Osteoblast (primary cell): ENCODE measurements at regions not wholly inside any gene's neighbourhood (a gene's known extent, or its start where the extent isn't known, plus 50 kb on each side); places are given as distances from the start of the nearest gene placed in this dataset.

Experiments used
- DNase-seq: peaks from one replicate; pipeline ENCODE4 v3.0.0; 2011; ENCODE audit warnings: low spot score, mixed read lengths; ENCODE audit not compliant: insufficient read length; ENCODE audit errors: missing footprints
- H2AFZ ChIP-seq: 2 replicates; pipeline ENCODE4 v1.6.0; 2011; ENCODE audit warnings: mild to moderate bottlenecking, low read length
- H3K27ac ChIP-seq: 2 replicates; pipeline ENCODE4 v1.5.1; 2011; ENCODE audit warnings: mild to moderate bottlenecking, low read depth, low read length, moderate library complexity
- H3K27me3 ChIP-seq: 2 replicates; pipeline ENCODE4 v1.6.0; 2012; ENCODE audit warnings: mild to moderate bottlenecking, control low read depth, inconsistent platforms, low read length, moderate library complexity; ENCODE audit not compliant: insufficient read depth
- H3K36me3 ChIP-seq: 2 replicates; pipeline ENCODE4 v1.5.1; 2011; ENCODE audit warnings: mild to moderate bottlenecking, low read length, control low read depth, moderate library complexity; ENCODE audit not compliant: insufficient read depth
- H3K4me1 ChIP-seq: 2 replicates; pipeline ENCODE4 v1.5.1; 2011; ENCODE audit warnings: mild to moderate bottlenecking, low read length, control low read depth, moderate library complexity; ENCODE audit not compliant: insufficient read depth
- H3K4me2 ChIP-seq: 2 replicates; pipeline ENCODE4 v1.6.0; 2011; ENCODE audit warnings: mild to moderate bottlenecking, low read length; ENCODE audit not compliant: insufficient read depth
- H3K4me3 ChIP-seq: fragments of 200-600 bp; sonication (generic); 3 replicates; pipeline ENCODE4 v1.5.1; 2012; ENCODE audit warnings: mild to moderate bottlenecking, low read length, inconsistent platforms; ENCODE audit not compliant: insufficient read depth
- H3K79me2 ChIP-seq: 2 replicates; pipeline ENCODE4 v1.6.0; 2012; ENCODE audit warnings: mild to moderate bottlenecking, low read length, control low read depth, inconsistent platforms; ENCODE audit not compliant: insufficient read depth
- H3K9me3 ChIP-seq: 2 replicates; pipeline ENCODE4 v1.5.1; 2011; ENCODE audit warnings: low read depth, low read length, control low read depth
- H4K20me1 ChIP-seq: 2 replicates; pipeline ENCODE4 v1.6.0; 2012; ENCODE audit warnings: mild to moderate bottlenecking, low read length, control low read depth; ENCODE audit not compliant: insufficient read depth
- TF ChIP-seq, protein P1 (sequence below): IDR thresholded peaks from 2 replicates; pipeline ENCODE4 v1.5.1; 2011; ENCODE audit warnings: mild to moderate bottlenecking, low read depth, low read length, moderate library complexity; ENCODE audit errors: extremely low read depth

DNA sequence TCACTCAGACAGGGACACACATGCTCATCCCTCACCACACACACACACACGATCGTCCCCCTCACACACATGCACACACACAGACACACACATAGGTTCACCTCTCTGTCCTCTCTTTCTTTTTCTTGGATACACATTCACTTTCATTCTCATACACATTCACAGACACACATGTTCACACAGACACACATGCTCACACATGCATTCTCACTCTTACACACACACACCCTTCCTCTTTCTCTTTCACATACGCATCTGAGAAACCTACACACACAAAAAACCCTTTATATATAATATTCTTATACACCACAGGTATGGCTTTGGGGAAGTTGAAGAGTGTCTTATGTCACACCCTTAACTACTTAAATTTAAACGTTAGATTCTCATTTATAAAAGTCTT lies 248.6 kb upstream of the RUNX1 start:
- H4K20me1 ChIP-seq = no peaks in the 10 kb centered on the region
- no peaks in the 10 kb centered on the region for H3K9me3 ChIP-seq
- H3K27ac ChIP-seq = no peak overlapping the region

DNA sequence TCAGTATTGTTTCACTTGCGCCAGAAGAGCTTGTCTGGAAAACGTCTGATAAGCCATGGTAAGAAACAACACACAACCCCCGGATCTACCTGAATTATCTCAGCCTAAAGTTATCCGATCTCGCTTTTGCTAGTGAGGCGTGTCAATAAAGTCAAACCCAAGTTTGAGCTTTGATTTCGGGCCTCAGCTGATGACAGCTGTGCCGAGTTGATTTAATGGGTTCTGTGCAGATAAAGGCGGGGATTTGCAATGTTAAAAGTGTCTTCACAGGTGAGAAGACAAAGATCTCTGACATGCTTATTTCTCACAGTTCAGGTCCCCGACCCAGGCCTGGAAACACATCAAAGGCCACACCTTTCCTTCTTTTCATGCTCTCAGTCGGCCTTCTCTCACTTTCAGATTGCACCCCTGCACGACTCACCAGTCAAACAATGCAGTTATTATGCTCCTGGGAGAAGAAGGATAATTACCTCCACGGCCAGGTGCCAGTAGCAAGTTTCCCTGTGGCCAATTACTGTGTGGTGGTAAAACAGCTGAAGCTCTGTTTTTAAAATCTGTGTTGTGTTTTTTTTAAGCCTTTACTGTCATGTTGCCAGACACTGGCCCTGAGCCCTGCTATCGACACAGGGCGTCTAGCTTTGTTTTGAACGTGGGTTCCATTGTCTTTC lies 245.3 kb upstream of the RUNX1 start:
- Histone ChIP-seq H3K9me3 (no peaks in the 10 kb centered on the region), H4K20me1 (no peaks in the 10 kb centered on the region), H3K27me3 (no peaks in the 10 kb centered on the region), H3K4me1 (no peaks in the 10 kb centered on the region), H2AFZ (no peak overlapping the region), H3K4me2 (no peak overlapping the region), H3K79me2 (no peaks in the 10 kb centered on the region), H3K4me3 (no peak overlapping the region), H3K36me3 (no peaks in the 10 kb centered on the region), H3K27ac (no peak overlapping the region)
- TF ChIP-seq, protein P1, sequence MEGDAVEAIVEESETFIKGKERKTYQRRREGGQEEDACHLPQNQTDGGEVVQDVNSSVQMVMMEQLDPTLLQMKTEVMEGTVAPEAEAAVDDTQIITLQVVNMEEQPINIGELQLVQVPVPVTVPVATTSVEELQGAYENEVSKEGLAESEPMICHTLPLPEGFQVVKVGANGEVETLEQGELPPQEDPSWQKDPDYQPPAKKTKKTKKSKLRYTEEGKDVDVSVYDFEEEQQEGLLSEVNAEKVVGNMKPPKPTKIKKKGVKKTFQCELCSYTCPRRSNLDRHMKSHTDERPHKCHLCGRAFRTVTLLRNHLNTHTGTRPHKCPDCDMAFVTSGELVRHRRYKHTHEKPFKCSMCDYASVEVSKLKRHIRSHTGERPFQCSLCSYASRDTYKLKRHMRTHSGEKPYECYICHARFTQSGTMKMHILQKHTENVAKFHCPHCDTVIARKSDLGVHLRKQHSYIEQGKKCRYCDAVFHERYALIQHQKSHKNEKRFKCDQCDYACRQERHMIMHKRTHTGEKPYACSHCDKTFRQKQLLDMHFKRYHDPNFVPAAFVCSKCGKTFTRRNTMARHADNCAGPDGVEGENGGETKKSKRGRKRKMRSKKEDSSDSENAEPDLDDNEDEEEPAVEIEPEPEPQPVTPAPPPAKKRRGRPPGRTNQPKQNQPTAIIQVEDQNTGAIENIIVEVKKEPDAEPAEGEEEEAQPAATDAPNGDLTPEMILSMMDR = no peak
- DNase-seq = no peak

More for the DNA sequence above, 248.6 kb upstream of the RUNX1 start:
- H3K79me2 ChIP-seq = no peaks in the 10 kb centered on the region
- H3K4me3 ChIP-seq = no peak overlapping the region
- TF ChIP-seq, protein P1 = no peak
- no peaks in the 10 kb centered on the region for H3K36me3 ChIP-seq
- no peaks in the 10 kb centered on the region for H3K27me3 ChIP-seq
- no peaks in the 10 kb centered on the region for H3K4me1 ChIP-seq
- no peak overlapping the region for H3K4me2 ChIP-seq
- H2AFZ ChIP-seq = no peak overlapping the region
- no peak for DNase-seq

DNA sequence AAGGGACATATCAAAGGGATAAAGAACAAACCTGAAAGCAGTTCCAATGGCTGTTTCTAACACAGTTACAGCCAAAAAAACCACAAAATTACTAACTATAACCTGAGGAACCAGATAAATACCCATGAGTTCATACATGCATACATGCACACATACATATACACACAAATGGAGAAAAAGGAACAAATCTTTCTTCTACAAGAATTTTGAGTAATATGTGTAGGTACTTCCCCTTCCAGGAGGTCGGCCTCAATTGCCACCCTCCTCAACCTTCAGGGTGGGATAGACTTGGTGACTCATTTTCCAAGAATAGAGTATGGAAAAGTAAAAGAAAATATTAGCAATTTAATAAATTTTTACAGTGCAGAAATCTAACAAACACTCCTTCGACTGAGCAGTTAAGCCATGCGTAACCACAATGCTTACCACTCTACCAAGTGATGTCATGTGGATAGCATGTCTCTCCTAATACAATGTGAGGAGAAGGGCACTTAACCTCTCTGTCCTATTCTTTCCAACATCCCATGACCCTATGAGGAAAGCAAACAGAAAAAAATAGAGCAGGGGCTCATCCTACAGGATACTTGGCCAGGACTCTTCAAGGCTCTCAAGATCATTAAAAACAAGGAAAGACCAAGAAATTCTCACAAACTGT lies 243.0 kb upstream of the RUNX1 start:
- H3K9me3 ChIP-seq = no peaks in the 10 kb centered on the region
- TF ChIP-seq, protein P1 = no peak
- H3K27me3 ChIP-seq = no peaks in the 10 kb centered on the region
- H3K79me2 ChIP-seq = no peaks in the 10 kb centered on the region
- H3K4me2 ChIP-seq = no peak overlapping the region
- no peak overlapping the region for H3K27ac ChIP-seq
- DNase-seq = no peak
- no peaks in the 10 kb centered on the region for H3K4me1 ChIP-seq
- H4K20me1 ChIP-seq = no peaks in the 10 kb centered on the region
- H3K4me3 ChIP-seq = no peak overlapping the region
- no peaks in the 10 kb centered on the region for H3K36me3 ChIP-seq
- H2AFZ ChIP-seq = no peak overlapping the region

DNA sequence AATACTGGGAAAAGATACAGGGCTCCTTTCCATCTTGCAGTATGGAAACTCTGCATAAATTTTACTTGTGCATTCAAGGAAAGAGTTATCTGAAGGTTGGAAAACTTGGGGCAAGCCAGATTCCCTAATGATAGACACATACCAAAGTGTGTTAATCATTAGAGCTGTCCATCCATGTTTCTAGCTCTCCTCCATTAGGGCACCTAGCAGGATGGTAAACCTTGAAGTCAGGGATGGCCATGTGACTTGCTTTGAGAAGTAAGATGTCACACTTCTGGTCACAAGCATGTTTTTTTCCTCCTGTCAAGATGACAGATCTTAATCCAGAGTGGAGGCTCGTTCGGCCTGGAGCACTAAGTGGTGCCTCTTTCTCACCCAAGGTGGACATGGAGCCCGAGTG lies 241.9 kb upstream of the RUNX1 start:
- no peak for DNase-seq
- Histone ChIP-seq H4K20me1 (no peaks in the 10 kb centered on the region), H3K27ac (no peak overlapping the region), H2AFZ (no peak overlapping the region), H3K4me1 (no peaks in the 10 kb centered on the region), H3K79me2 (no peaks in the 10 kb centered on the region), H3K9me3 (no peaks in the 10 kb centered on the region), H3K4me3 (no peak overlapping the region), H3K4me2 (no peak overlapping the region), H3K27me3 (no peaks in the 10 kb centered on the region), H3K36me3 (no peaks in the 10 kb centered on the region)
- TF ChIP-seq, protein P1 = no peak
